ENCODE measurements at regions not wholly inside any gene's neighbourhood (a gene's known extent, or its start where the extent isn't known, plus 50 kb on each side); places are given as distances from the start of the nearest gene placed in this dataset.

GRCh38 chr14:101494826-101495225 is 66.5 kb upstream of the DIO3 start:
- Histone ChIP-seq H3K9me3 (replicated peaks in 1 of 2; ENCODE audit: control insufficient read depth in 1 of 2, insufficient read depth in 1 of 2, low read length in 2 of 2) (peaks cover 0 to 5% of the 10 kb centered on the region in 2 donors), H3K27ac (ENCODE audit: low read depth in 1 of 2, low read length in 2 of 2) (no peak overlapping the region), H3K4me1 (ENCODE audit: control insufficient read depth in 1 of 2, insufficient read depth in 2 of 2, low read length in 2 of 2) (no peaks in the 10 kb centered on the region), H3K4me2 (replicated peaks; ENCODE audit: extremely low read depth, low read length, poor library complexity, severe bottlenecking) (no peak overlapping the region), H3K9ac (ENCODE audit: insufficient read depth, low read length, poor library complexity, severe bottlenecking) (no peak overlapping the region), H2AFZ (ENCODE audit: insufficient read depth, low read depth, low read length, poor library complexity, severe bottlenecking) (no peak overlapping the region), H3K36me3 (replicated peaks in 1 of 2; ENCODE audit: control insufficient read depth in 1 of 2, insufficient read depth in 2 of 2, low read length in 2 of 2) (no peaks in the 10 kb centered on the region), H3K27me3 (ENCODE audit: control insufficient read depth in 2 of 2, insufficient read depth in 2 of 2, low read length in 2 of 2) (no peaks in the 10 kb centered on the region), H4K20me1 (ENCODE audit: insufficient read depth, low read length) (no peaks in the 10 kb centered on the region), H3K79me2 (ENCODE audit: insufficient read depth, low read length) (no peaks in the 10 kb centered on the region), H3K4me3 (replicated peaks in 1 of 3; ENCODE audit: low read depth in 2 of 3, low read length in 3 of 3) (no peak overlapping the region)
- Mint-ChIP-seq H3K4me3 (no peak overlapping the region), H3K27me3 (ENCODE audit: low read depth in 3 of 3) (peaks cover 13 to 21% (median 14%) of the 10 kb centered on the region in 3 donors), H3K9me3 (peaks cover 0 to 23% (median 5%) of the 10 kb centered on the region in 7 donors), H3K27ac (no peak overlapping the region), H3K36me3 (no peaks in the 10 kb centered on the region), H3K4me1 (no peaks in the 10 kb centered on the region)
- no peak for TF ChIP-seq CTCF (IDR thresholded peaks at IDR 0.05)
- DNase-seq = no peak
- intact Hi-C loops (cut with micrococcal nuclease) = no loop called here
- WGBS (ENCODE audit: insufficient coverage) = 60% methylated on average over 2 of the region's 7 CpGs

GRCh38 chr14:101495284-101495683 is 66.0 kb upstream of the DIO3 start:
- Mint-ChIP-seq H3K36me3 (no peaks in the 10 kb centered on the region), H3K4me3 (no peak overlapping the region), H3K27ac (no peak overlapping the region), H3K9me3 (peaks cover 0 to 19% (median 4%) of the 10 kb centered on the region in 7 donors), H3K27me3 (ENCODE audit: low read depth in 3 of 3) (peaks cover 13 to 21% (median 14%) of the 10 kb centered on the region in 3 donors), H3K4me1 (no peaks in the 10 kb centered on the region)
- WGBS (ENCODE audit: insufficient coverage) = 100% methylated on average over 1 of the region's 3 CpGs
- Histone ChIP-seq H3K4me3 (replicated peaks in 1 of 3; ENCODE audit: low read depth in 2 of 3, low read length in 3 of 3) (no peak overlapping the region), H3K36me3 (replicated peaks in 1 of 2; ENCODE audit: control insufficient read depth in 1 of 2, insufficient read depth in 2 of 2, low read length in 2 of 2) (no peaks in the 10 kb centered on the region), H2AFZ (ENCODE audit: insufficient read depth, low read depth, low read length, poor library complexity, severe bottlenecking) (no peak overlapping the region), H3K27me3 (ENCODE audit: control insufficient read depth in 2 of 2, insufficient read depth in 2 of 2, low read length in 2 of 2) (no peaks in the 10 kb centered on the region), H4K20me1 (ENCODE audit: insufficient read depth, low read length) (no peaks in the 10 kb centered on the region), H3K79me2 (ENCODE audit: insufficient read depth, low read length) (no peaks in the 10 kb centered on the region), H3K4me1 (ENCODE audit: control insufficient read depth in 1 of 2, insufficient read depth in 2 of 2, low read length in 2 of 2) (no peaks in the 10 kb centered on the region), H3K27ac (ENCODE audit: low read depth in 1 of 2, low read length in 2 of 2) (no peak overlapping the region), H3K9ac (ENCODE audit: insufficient read depth, low read length, poor library complexity, severe bottlenecking) (no peak overlapping the region), H3K4me2 (replicated peaks; ENCODE audit: extremely low read depth, low read length, poor library complexity, severe bottlenecking) (no peak overlapping the region), H3K9me3 (replicated peaks in 1 of 2; ENCODE audit: control insufficient read depth in 1 of 2, insufficient read depth in 1 of 2, low read length in 2 of 2) (peaks cover 0 to 5% of the 10 kb centered on the region in 2 donors)
- DNase-seq = no peak
- TF ChIP-seq CTCF (IDR thresholded peaks at IDR 0.05) = no peak
- intact Hi-C loops (cut with micrococcal nuclease) = no loop called here

Data from CD14-positive monocyte (primary cell).